H1 (cell line): ENCODE measurements at regions not wholly inside any gene's neighbourhood (a gene's known extent, or its start where the extent isn't known, plus 50 kb on each side); places are given as distances from the start of the nearest gene placed in this dataset.

Source experiments
- CTCF ChIA-PET: fragments of 300-600 bp; sonication (Branson Sonifier 250); formaldehyde crosslinking; loops from one replicate; lab custom pipeline; 2021; ENCODE audit not compliant: partially characterized antibody; lab: Charles Lee
- POLR2A ChIA-PET: fragments of 300-600 bp; sonication (Branson Sonifier 250); formaldehyde crosslinking; loops from one replicate; lab custom pipeline; 2021; ENCODE audit warnings: inconsistent platforms; ENCODE audit not compliant: partially characterized antibody; lab: Charles Lee
- DNase-seq, 2 experiments: peaks; one replicate each; pipeline versions ENCODE4 v3.0.0 to v3.0.0-alpha.2; 2010 to 2022; ENCODE audit warnings: low spot score in 2 of 2, low read depth in 1 of 2, mixed read lengths in 1 of 2
- FAIRE-seq: peaks from 2 replicates; lab custom pipeline; 2011; peaks lifted over from hg19 to GRCh38; lab: Jason Lieb, UNC
- H2AFZ ChIP-seq: 2 replicates; pipeline ENCODE4 v1.8.1; 2012; ENCODE audit warnings: low read length, inconsistent platforms
- H2AK5ac ChIP-seq: 2 replicates; pipeline ENCODE4 v1.6.1; 2013; ENCODE audit warnings: low read depth, low read length
- H2BK120ac ChIP-seq: replicated peaks from 2 replicates; pipeline ENCODE3; 2013; ENCODE audit warnings: low read depth, low read length, inconsistent platforms
- H2BK12ac ChIP-seq: 2 replicates; pipeline ENCODE4 v1.6.1; 2013; ENCODE audit warnings: low read depth, low read length
- H2BK15ac ChIP-seq: 2 replicates; pipeline ENCODE4 v1.6.1; 2013; ENCODE audit warnings: low read length
- H2BK20ac ChIP-seq: 2 replicates; pipeline ENCODE4 v1.6.1; 2013; ENCODE audit warnings: low read length
- H2BK5ac ChIP-seq: 2 replicates; pipeline ENCODE4 v1.6.1; 2013; ENCODE audit warnings: low read depth, low read length
- H3K14ac ChIP-seq: 2 replicates; pipeline ENCODE4 v1.6.1; 2013; ENCODE audit warnings: inconsistent platforms; ENCODE audit not compliant: insufficient read length
- H3K18ac ChIP-seq: 2 replicates; pipeline ENCODE4 v1.6.1; 2013; ENCODE audit warnings: low read length; ENCODE audit errors: extremely low read depth
- H3K23ac ChIP-seq: 2 replicates; pipeline ENCODE4 v1.6.1; 2013; ENCODE audit warnings: inconsistent platforms; ENCODE audit not compliant: insufficient read length
- H3K23me2 ChIP-seq: 2 replicates; pipeline ENCODE4 v1.6.1; 2013; ENCODE audit warnings: low read depth, low read length
- H3K27ac ChIP-seq: 2 replicates; pipeline ENCODE4 v1.6.1; 2011; ENCODE audit warnings: low read depth, low read length, inconsistent platforms
- H3K27me3 ChIP-seq, 4 experiments: replicated peaks in 1 of 4; 1 replicate in 1 of 4; 2 replicates in 3 of 4; pipeline versions ENCODE4 v1.6.1 to v1.8.1; 2011 to 2013; ENCODE audit warnings: low read length in 3 of 4, mild to moderate bottlenecking in 3 of 4, inconsistent platforms in 2 of 4, mixed read lengths in 2 of 4, moderate library complexity in 1 of 4; ENCODE audit not compliant: control insufficient read depth in 3 of 4, insufficient read depth in 3 of 4; ENCODE audit errors: extremely low read depth in 1 of 4
- H3K36me3 ChIP-seq, 4 experiments: 2 replicates each; pipeline versions ENCODE4 v1.6.1 to v1.8.1; 2011 to 2013; ENCODE audit warnings: mild to moderate bottlenecking in 4 of 4, low read length in 3 of 4, moderate library complexity in 2 of 4, control low read depth in 1 of 4, inconsistent platforms in 1 of 4; ENCODE audit not compliant: insufficient read depth in 4 of 4, control insufficient read depth in 2 of 4
- H3K4ac ChIP-seq: replicated peaks from 2 replicates; pipeline ENCODE3; 2013; ENCODE audit warnings: low read length, low read depth, mixed read lengths, inconsistent platforms; ENCODE audit not compliant: insufficient read length
- H3K4me1 ChIP-seq, 4 experiments: replicated peaks in 1 of 4; 1 replicate in 1 of 4; 2 replicates in 3 of 4; pipeline versions ENCODE4 v1.6.1 to v1.8.1; 2011 to 2013; ENCODE audit warnings: low read length in 3 of 4, inconsistent platforms in 2 of 4, mixed read lengths in 1 of 4; ENCODE audit not compliant: insufficient read depth in 4 of 4, control insufficient read depth in 3 of 4
- H3K4me2 ChIP-seq, 2 experiments: 2 replicates each; pipeline versions ENCODE4 v1.6.1 to v1.8.1; 2011 to 2013; ENCODE audit warnings: low read depth in 2 of 2, low read length in 2 of 2, control low read depth in 1 of 2, inconsistent platforms in 1 of 2, mild to moderate bottlenecking in 1 of 2; ENCODE audit not compliant: insufficient read depth in 1 of 2
- H3K4me3 ChIP-seq, 4 experiments: fragments of 200-600, 300-600 bp in 1 of 4; sonication (generic), shearing (Covaris generic), sonication (Bioruptor Twin) in 1 of 4; 2 replicates each; pipeline versions ENCODE4 v1.5.1 to v1.8.1; 2011 to 2016; ENCODE audit warnings: low read length in 4 of 4, low read depth in 3 of 4, control low read depth in 2 of 4, inconsistent platforms in 2 of 4, mild to moderate bottlenecking in 2 of 4, mixed read lengths in 1 of 4, moderate library complexity in 1 of 4; ENCODE audit not compliant: insufficient read depth in 2 of 4; ENCODE audit errors: extremely low read depth in 1 of 4
- H3K56ac ChIP-seq: replicated peaks from 2 replicates; pipeline ENCODE3; 2013; ENCODE audit warnings: low read depth, mild to moderate bottlenecking, mixed read lengths, low read length, inconsistent platforms; ENCODE audit not compliant: insufficient read length
- H3K79me1 ChIP-seq: 2 replicates; pipeline ENCODE4 v1.6.1; 2013; ENCODE audit warnings: low read depth, low read length, control low read depth
- H3K79me2 ChIP-seq, 2 experiments: 2 replicates each; pipeline versions ENCODE4 v1.6.1 to v1.8.1; 2012 to 2013; ENCODE audit warnings: low read length in 2 of 2, mild to moderate bottlenecking in 2 of 2, inconsistent platforms in 1 of 2; ENCODE audit not compliant: insufficient read depth in 2 of 2, control insufficient read depth in 1 of 2
- H3K9ac ChIP-seq, 4 experiments: replicated peaks in 1 of 4; 1 replicate in 1 of 4; 2 replicates in 3 of 4; pipeline versions ENCODE4 v1.6.1 to v1.8.1; 2011 to 2013; ENCODE audit warnings: low read depth in 3 of 4, low read length in 3 of 4, control low read depth in 2 of 4, mild to moderate bottlenecking in 2 of 4, moderate library complexity in 2 of 4, inconsistent platforms in 1 of 4; ENCODE audit errors: extremely low read depth in 1 of 4
- H3K9me3 ChIP-seq, 2 experiments: 2 replicates each; pipeline versions ENCODE4 v1.6.1 to v1.8.1; 2012 to 2013; ENCODE audit warnings: mild to moderate bottlenecking in 2 of 2, moderate library complexity in 2 of 2, control low read depth in 1 of 2, inconsistent platforms in 1 of 2, low read depth in 1 of 2, low read length in 1 of 2, mixed read lengths in 1 of 2; ENCODE audit not compliant: insufficient read depth in 2 of 2
- H4K20me1 ChIP-seq, 2 experiments: replicated peaks in 1 of 2; 2 replicates each; pipeline versions ENCODE3 to v1.8.1; 2011 to 2013; ENCODE audit warnings: inconsistent platforms in 2 of 2, low read length in 2 of 2, mild to moderate bottlenecking in 1 of 2; ENCODE audit not compliant: insufficient read depth in 2 of 2, control insufficient read depth in 1 of 2
- H4K5ac ChIP-seq: 2 replicates; pipeline ENCODE4 v1.6.1; 2013; ENCODE audit warnings: low read length, low read depth, mixed read lengths, inconsistent platforms; ENCODE audit not compliant: insufficient read length
- H4K8ac ChIP-seq: 2 replicates; pipeline ENCODE4 v1.8.0; 2013; ENCODE audit warnings: mild to moderate bottlenecking, moderate library complexity, low read length, inconsistent platforms; ENCODE audit not compliant: insufficient read depth; ENCODE audit errors: extremely low read depth
- H4K91ac ChIP-seq: replicated peaks from 2 replicates; pipeline ENCODE3; 2013; ENCODE audit warnings: low read length, mixed read lengths, inconsistent platforms; ENCODE audit not compliant: insufficient read length
- ATF2 ChIP-seq: IDR thresholded peaks from 2 replicates; pipeline ENCODE4 v1.6.1; 2012; ENCODE audit warnings: low read length, inconsistent platforms
- BCL11A ChIP-seq, 2 experiments: IDR thresholded peaks; one replicate each; pipeline ENCODE4 v1.6.1; 2011; ENCODE audit warnings: low read depth in 2 of 2, low read length in 2 of 2, mild to moderate bottlenecking in 2 of 2
- BRCA1 ChIP-seq: IDR thresholded peaks from 2 replicates; pipeline ENCODE4 v1.6.1; 2012; ENCODE audit warnings: low read depth, low read length, improper control_type of control experiment
- CHD2 ChIP-seq: IDR thresholded peaks from 2 replicates; pipeline ENCODE4 v1.6.1; 2012; ENCODE audit warnings: low read length, improper control_type of control experiment
- E2F6 ChIP-seq: IDR thresholded peaks from 2 replicates; pipeline ENCODE4 v1.6.1; 2012; ENCODE audit warnings: inconsistent platforms
- JUND ChIP-seq: IDR thresholded peaks from 2 replicates; pipeline ENCODE4 v1.6.1; 2011; ENCODE audit warnings: mild to moderate bottlenecking, improper control_type of control experiment, low read length
- KDM1A ChIP-seq: fragments of 200-600, 300-600 bp; sonication (generic); IDR thresholded peaks from 2 replicates; pipeline ENCODE4 v1.7.1; 2016; ENCODE audit warnings: mild to moderate bottlenecking, low read length, borderline replicate concordance
- PHF8 ChIP-seq: fragments of 200-600 bp; sonication (generic); conservative IDR thresholded peaks from 2 replicates; pipeline ENCODE4 v1.7.1; 2012; ENCODE audit warnings: low read depth, mild to moderate bottlenecking, inconsistent platforms, low read length, moderate library complexity
- SAP30 ChIP-seq: fragments of 300-600 bp; sonication (generic); IDR thresholded peaks from 2 replicates; pipeline ENCODE4 v1.7.1; 2012; ENCODE audit warnings: low read length, moderate library complexity, mild to moderate bottlenecking, inconsistent platforms; ENCODE audit not compliant: insufficient read depth, insufficient replicate concordance
- SP4 ChIP-seq: IDR thresholded peaks from 2 replicates; pipeline ENCODE4 v1.6.1; 2012; ENCODE audit warnings: low read length, inconsistent platforms
- TAF1 ChIP-seq: IDR thresholded peaks from 2 replicates; pipeline ENCODE4 v1.6.1; 2011; ENCODE audit warnings: mild to moderate bottlenecking, low read depth, low read length
- TAF7 ChIP-seq: optimal IDR thresholded peaks from 2 replicates; pipeline ENCODE3; 2011; ENCODE audit warnings: low read depth, mild to moderate bottlenecking, inconsistent platforms, low read length, moderate library complexity, borderline replicate concordance
- TCF12 ChIP-seq: IDR thresholded peaks from 2 replicates; pipeline ENCODE4 v1.6.1; 2011; ENCODE audit warnings: low read depth, mild to moderate bottlenecking, low read length
- TEAD4 ChIP-seq: IDR thresholded peaks from 2 replicates; pipeline ENCODE4 v1.6.1; 2012; ENCODE audit warnings: low read depth, low read length, inconsistent platforms, mixed read lengths
- YY1 ChIP-seq: IDR thresholded peaks from 2 replicates; pipeline ENCODE4 v1.6.1; 2011; ENCODE audit warnings: low read depth, mild to moderate bottlenecking, low read length

- Histone ChIP-seq H4K91ac (no peak overlapping the region), H2BK5ac (no peak overlapping the region), H3K4me3 (no peak overlapping the region), H3K79me2 (no peaks in the 10 kb centered on the region), H3K27ac (no peak overlapping the region), H3K9me3 (no peaks in the 10 kb centered on the region), H2BK20ac (no peak overlapping the region), H3K23ac (no peak overlapping the region), H3K9ac (no peak overlapping the region), H2BK12ac (no peak overlapping the region), H2BK120ac (no peak overlapping the region), H3K36me3 (no peaks in the 10 kb centered on the region), H3K14ac (no peak overlapping the region), H2BK15ac (no peak overlapping the region), H3K4me1 (no peaks in the 10 kb centered on the region), H3K4me2 (no peak overlapping the region), H3K4ac (no peak overlapping the region), H4K20me1 (no peaks in the 10 kb centered on the region), H3K27me3 (no peaks in the 10 kb centered on the region), H4K8ac (no peak overlapping the region), H3K18ac (no peak overlapping the region), H2AFZ (no peak overlapping the region), H3K79me1 (no peaks in the 10 kb centered on the region), H3K56ac (no peak overlapping the region), H2AK5ac (no peak overlapping the region), H3K23me2 (no peaks in the 10 kb centered on the region), H4K5ac (no peak overlapping the region)
- POLR2A ChIA-PET = no interaction called here
- FAIRE-seq = no peak
- CTCF ChIA-PET = no interaction called here
- DNase-seq = no peak
- TF ChIP-seq CHD2 (no peak), KDM1A (no peak), TEAD4 (no peak), SAP30 (no peak), BCL11A (IDR thresholded peaks at IDR 0.05; ENCODE audit: low read depth in 2 of 2, low read length in 2 of 2) (no peak), E2F6 (no peak), YY1 (no peak), TAF1 (no peak), BRCA1 (no peak), TCF12 (no peak), PHF8 (no peak), JUND (no peak), TAF7 (no peak), ATF2 (no peak), SP4 (no peak)
Measured at GRCh38 chr13:89749888-89750287, 1597.6 kb upstream of the MIR17HG start.
